NT2/D1 (cell line): ENCODE measurements at regions not wholly inside any gene's neighbourhood (a gene's known extent, or its start where the extent isn't known, plus 50 kb on each side); places are given as distances from the start of the nearest gene placed in this dataset.

ENCODE experiments used
- SUZ12 ChIP-seq: IDR thresholded peaks from 2 replicates; pipeline ENCODE4 v1.6.1; 2011; ENCODE audit not compliant: insufficient read length, insufficient read depth; ENCODE audit errors: extremely low read depth
- YY1 ChIP-seq: IDR thresholded peaks from 2 replicates; pipeline ENCODE4 v1.6.1; 2011; ENCODE audit not compliant: insufficient read length, insufficient read depth

DNA sequence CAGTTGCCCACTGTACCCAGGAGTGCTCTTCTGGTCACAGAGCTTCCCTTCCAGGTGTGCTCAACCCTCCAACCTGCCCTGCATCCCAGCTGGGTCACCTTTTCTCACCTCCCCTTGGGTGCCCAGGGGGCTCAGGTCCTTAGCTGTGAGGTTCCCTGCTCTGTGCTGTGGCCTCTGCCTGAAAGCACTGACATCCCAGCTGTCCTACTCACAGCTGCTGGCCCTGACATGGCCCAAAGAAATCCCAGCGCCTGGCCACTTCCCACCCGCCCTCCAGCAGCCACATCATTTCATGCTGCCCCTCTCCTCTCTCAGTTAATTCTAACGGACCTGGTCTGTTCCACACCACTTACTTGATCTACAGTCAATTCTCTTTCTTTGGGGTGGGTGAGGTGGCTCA lies 79.9 kb downstream of the ISG20 start:
- TF ChIP-seq YY1 (no peak), SUZ12 (no peak)
